Mucosa of descending colon (tissue), 3 donors: ENCODE measurements at regions not wholly inside any gene's neighbourhood (a gene's known extent, or its start where the extent isn't known, plus 50 kb on each side); places are given as distances from the start of the nearest gene placed in this dataset.
"Not testable (repeated sequence)": the region's sequence is repeated elsewhere in the genome, so short reads cannot be mapped to it uniquely, and the experiment has no call there.

ENCODE experiments used
- ATAC-seq: fragments of 200-7000 bp; cut with Tn5 transposase; one replicate; pipeline ENCODE4 v1.9.1; 2020; ENCODE audit warnings: mild to moderate bottlenecking, moderate library complexity
- DNase-seq, 3 donors: peaks; one replicate each; pipeline ENCODE4 v3.0.0-alpha.2; 2020
- H3K36me3 ChIP-seq: fragments of 200-600 bp; one replicate; pipeline ENCODE4 v1.8.0; 2021; ENCODE audit warnings: low read depth, mild to moderate bottlenecking
- H3K4me1 ChIP-seq: fragments of 200-600 bp; one replicate; pipeline ENCODE4 v1.8.0; 2021; ENCODE audit warnings: low read depth, mild to moderate bottlenecking
- H3K4me3 ChIP-seq: fragments of 200-600 bp; one replicate; pipeline ENCODE4 v1.8.0; 2021; ENCODE audit warnings: mild to moderate bottlenecking
- H3K9me3 ChIP-seq: fragments of 200-600 bp; one replicate; pipeline ENCODE4 v1.8.0; 2021; ENCODE audit warnings: mild to moderate bottlenecking
- intact Hi-C, 2 donors: fragments of 100-400 bp; cut with DNase I in 1 of 2; cut with micrococcal nuclease in 1 of 2; formaldehyde crosslinking; loops; one replicate each; pipeline versions ENCODE4 v1.11.0 to v1.11.1; 2022; cut with DNase I, micrococcal nuclease
- TF ChIP-seq, protein P1 (sequence below): fragments of 200-600 bp; IDR thresholded peaks from one replicate; pipeline ENCODE4 v1.8.0; 2022; ENCODE audit warnings: antibody characterized with exemption, mild to moderate bottlenecking
- donor health status: DM: no; HTN: no; CAD: no; lungs with moderate emphysema.
- donor health status: DM: no; HTN: no; CAD: no.
- donor health status: DM: no; HTN: yes; CAD: no.

DNA sequence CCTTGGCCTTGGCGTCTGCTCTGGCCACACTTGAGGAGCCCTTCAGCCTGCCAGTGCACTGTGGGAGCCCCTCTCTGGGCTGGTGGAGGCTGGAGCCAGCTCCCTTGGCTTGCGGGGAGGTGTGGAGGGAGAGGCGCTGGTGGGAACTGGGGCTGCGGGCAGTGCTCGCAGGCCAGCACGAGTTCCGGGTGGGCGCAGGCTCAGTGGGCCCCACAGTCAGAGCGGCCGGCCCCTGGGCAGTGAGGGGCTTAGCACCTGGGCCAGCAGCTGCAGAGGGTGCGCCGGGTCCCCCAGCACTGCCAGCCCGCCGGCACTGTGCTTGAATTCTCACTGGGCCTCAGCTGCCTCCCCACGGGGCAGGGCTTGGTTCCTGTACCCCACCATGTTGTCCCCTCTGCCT is 68.7 kb upstream of the KCNAB1 start:
- Histone ChIP-seq H3K36me3 (no peaks in the 10 kb centered on the region), H3K4me1 (no peaks in the 10 kb centered on the region), H3K9me3 (no peaks in the 10 kb centered on the region), H3K4me3 (no peak overlapping the region)
- no peak for ATAC-seq
- no peak for DNase-seq
- TF ChIP-seq, protein P1, sequence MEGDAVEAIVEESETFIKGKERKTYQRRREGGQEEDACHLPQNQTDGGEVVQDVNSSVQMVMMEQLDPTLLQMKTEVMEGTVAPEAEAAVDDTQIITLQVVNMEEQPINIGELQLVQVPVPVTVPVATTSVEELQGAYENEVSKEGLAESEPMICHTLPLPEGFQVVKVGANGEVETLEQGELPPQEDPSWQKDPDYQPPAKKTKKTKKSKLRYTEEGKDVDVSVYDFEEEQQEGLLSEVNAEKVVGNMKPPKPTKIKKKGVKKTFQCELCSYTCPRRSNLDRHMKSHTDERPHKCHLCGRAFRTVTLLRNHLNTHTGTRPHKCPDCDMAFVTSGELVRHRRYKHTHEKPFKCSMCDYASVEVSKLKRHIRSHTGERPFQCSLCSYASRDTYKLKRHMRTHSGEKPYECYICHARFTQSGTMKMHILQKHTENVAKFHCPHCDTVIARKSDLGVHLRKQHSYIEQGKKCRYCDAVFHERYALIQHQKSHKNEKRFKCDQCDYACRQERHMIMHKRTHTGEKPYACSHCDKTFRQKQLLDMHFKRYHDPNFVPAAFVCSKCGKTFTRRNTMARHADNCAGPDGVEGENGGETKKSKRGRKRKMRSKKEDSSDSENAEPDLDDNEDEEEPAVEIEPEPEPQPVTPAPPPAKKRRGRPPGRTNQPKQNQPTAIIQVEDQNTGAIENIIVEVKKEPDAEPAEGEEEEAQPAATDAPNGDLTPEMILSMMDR = no peak
- intact Hi-C loops = no loop called here

DNA sequence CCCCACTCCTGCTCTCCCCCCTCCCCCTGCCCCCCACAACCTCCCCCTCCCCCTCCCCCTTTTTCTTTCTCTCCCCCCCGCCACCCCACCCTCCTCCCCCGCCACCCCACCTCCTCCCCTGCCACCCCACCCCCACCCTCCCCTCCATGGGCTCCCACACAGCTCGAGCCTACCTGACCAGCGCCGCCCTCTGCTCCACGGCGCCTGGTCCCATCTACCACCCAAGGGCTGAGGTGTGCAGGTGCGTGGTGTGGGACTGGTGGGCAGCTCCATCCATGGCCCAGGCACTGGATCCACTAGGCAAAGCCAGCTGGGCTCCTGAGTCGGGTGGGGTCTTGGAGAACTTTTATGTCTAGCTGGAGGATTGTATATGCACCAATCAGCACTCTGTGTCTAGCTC is 68.3 kb upstream of the KCNAB1 start:
- ATAC-seq (no peak), DNase-seq (no peak)
- intact Hi-C loops = no loop called here
- no peak overlapping the region for H3K4me3 ChIP-seq
- no peaks in the 10 kb centered on the region for H3K9me3 ChIP-seq
- H3K4me1 ChIP-seq = no peaks in the 10 kb centered on the region
- TF ChIP-seq, protein P1 = no peak
- H3K36me3 ChIP-seq = no peaks in the 10 kb centered on the region

DNA sequence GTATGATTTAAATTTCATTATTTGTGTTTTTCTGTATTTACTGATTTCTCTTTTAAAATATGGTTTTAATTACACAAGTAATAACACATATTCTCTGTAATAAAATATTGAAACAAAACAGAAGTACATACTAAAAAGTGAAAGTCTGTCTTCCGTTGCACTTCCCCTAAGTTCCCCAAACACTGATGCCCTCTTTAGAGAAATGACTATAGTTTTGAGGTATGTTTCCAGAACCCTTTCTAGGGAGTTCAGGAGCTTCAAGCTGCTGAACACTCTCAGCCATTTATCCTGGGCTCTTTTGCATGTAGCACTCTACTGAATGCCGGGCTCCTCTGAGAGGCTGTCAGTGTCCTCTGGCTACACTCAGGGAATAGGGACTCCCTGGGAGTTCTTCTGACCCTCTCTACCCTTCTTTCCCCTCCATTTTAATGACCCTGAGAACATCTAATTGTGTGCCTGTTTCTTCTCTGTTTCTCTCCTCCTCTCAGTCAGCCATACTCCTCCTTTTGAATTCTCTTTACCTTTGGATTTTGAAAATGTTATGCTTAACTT is 60.4 kb upstream of the KCNAB1 start:
- Histone ChIP-seq H3K9me3 (no peaks in the 10 kb centered on the region), H3K4me3 (no peak overlapping the region), H3K36me3 (no peaks in the 10 kb centered on the region), H3K4me1 (no peaks in the 10 kb centered on the region)
- TF ChIP-seq, protein P1 = no peak
- DNase-seq = no peak
- ATAC-seq = no peak
- intact Hi-C loops = no loop called here

DNA sequence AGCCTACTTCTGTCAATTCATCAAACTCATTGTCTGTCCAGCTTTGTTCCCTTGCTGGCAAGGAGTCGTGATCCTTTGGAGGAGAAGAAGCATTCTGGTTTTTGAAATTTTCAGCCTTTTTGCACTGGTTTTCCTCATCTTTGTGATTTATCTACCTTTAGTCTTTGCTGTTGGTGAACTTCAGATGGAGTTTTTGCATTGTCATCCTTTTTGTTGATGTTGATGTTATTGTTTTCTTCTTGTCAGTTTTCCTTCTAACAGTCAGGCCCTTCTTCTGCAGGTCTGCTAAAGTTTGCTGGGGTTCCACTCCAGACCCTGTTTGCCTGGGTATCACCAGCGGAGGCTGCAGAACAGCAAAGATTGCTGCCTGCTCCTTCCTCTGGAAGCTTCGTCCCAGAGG is 52.2 kb upstream of the KCNAB1 start:
- DNase-seq, H3K4me3 ChIP-seq, intact Hi-C loops, H3K9me3 ChIP-seq, H3K4me1 ChIP-seq, ATAC-seq, H3K36me3 ChIP-seq: not testable (repeated sequence)

DNA sequence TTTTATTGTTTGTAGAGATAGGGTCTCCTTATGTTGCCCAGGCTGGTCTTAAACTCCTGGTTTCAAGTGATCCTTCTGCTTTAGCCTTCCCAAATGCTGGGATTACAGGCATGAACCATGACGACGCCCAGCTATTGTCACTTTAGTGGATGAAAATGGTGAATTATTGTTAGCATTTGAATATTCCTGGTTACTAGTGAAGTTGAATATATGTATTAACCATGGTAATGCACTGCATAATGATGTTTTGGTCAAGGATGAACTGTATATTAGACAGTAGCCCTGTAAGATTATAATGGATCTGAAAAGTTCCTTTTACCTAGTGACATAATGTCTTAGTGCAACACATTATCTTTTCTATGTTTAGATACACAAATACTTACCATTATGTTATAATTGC is 50.4 kb upstream of the KCNAB1 start:
- Histone ChIP-seq H3K4me1 (no peaks in the 10 kb centered on the region), H3K9me3 (no peaks in the 10 kb centered on the region), H3K36me3 (no peaks in the 10 kb centered on the region), H3K4me3 (no peak overlapping the region)
- TF ChIP-seq, protein P1 = no peak
- DNase-seq = no peak
- no peak for ATAC-seq
- intact Hi-C loops = no loop called here
